ENCODE measurements at regions not wholly inside any gene's neighbourhood (a gene's known extent, or its start where the extent isn't known, plus 50 kb on each side); places are given as distances from the start of the nearest gene placed in this dataset.

GRCh38 chr11:111444040-111444439 is 65.0 kb upstream of the POU2AF1 start:
- Mint-ChIP-seq H3K9me3 (no peaks in the 10 kb centered on the region), H3K4me3 (no peak overlapping the region), H3K36me3 (ENCODE audit: low read depth) (no peaks in the 10 kb centered on the region), H3K27me3 (ENCODE audit: low read depth) (peaks cover 4% of the 10 kb centered on the region), H3K27ac (ENCODE audit: unreplicated experiment) (no peak overlapping the region), H3K4me1 (peaks cover 9% of the 10 kb centered on the region)
- no peak for TF ChIP-seq CTCF (conservative IDR thresholded peaks at IDR 0.05)
- no peak for DNase-seq (ENCODE audit: low read depth, low spot score)

DNA sequence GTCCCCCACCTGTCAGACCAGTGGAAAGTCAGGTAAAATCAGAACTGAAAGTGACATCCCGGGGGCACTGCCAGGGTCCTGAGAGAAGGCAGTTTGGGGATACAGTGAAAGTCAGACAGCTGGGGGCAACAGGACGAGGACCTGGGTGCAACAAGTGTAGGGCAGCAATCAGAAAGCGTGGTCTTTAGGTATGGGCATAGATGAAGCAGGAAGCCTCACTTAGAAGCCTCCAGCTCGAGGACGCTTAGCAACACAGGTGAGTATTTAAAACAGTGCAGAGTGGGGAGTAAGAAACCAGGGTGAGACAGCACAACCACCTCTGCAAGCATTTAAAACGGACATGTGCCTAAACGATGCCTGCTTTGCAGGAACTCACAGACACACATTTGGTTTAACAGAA is 64.6 kb upstream of the POU2AF1 start:
- H3K4me3 Mint-ChIP-seq: no peak overlapping the region
- no peak for TF ChIP-seq CTCF (conservative IDR thresholded peaks at IDR 0.05)
- no peaks in the 10 kb centered on the region for H3K36me3 Mint-ChIP-seq (ENCODE audit: low read depth)
- no peak for DNase-seq (ENCODE audit: low read depth, low spot score)
- no peaks in the 10 kb centered on the region for H3K9me3 Mint-ChIP-seq
- peaks cover 6% of the 10 kb centered on the region for H3K27me3 Mint-ChIP-seq (ENCODE audit: low read depth)
- H3K4me1 Mint-ChIP-seq: peaks cover 9% of the 10 kb centered on the region
- no peak overlapping the region for H3K27ac Mint-ChIP-seq (ENCODE audit: unreplicated experiment)

GRCh38 chr11:111443032-111443431 is 64.0 kb upstream of the POU2AF1 start:
- peaks cover 9% of the 10 kb centered on the region for H3K4me1 Mint-ChIP-seq
- H3K4me3 Mint-ChIP-seq: no peak overlapping the region
- DNase-seq (ENCODE audit: low read depth, low spot score): no peak
- H3K9me3 Mint-ChIP-seq: no peaks in the 10 kb centered on the region
- TF ChIP-seq CTCF (conservative IDR thresholded peaks at IDR 0.05): no peak
- no peaks in the 10 kb centered on the region for H3K36me3 Mint-ChIP-seq (ENCODE audit: low read depth)
- peaks cover 10% of the 10 kb centered on the region for H3K27me3 Mint-ChIP-seq (ENCODE audit: low read depth)
- H3K27ac Mint-ChIP-seq (ENCODE audit: unreplicated experiment): no peak overlapping the region

DNA sequence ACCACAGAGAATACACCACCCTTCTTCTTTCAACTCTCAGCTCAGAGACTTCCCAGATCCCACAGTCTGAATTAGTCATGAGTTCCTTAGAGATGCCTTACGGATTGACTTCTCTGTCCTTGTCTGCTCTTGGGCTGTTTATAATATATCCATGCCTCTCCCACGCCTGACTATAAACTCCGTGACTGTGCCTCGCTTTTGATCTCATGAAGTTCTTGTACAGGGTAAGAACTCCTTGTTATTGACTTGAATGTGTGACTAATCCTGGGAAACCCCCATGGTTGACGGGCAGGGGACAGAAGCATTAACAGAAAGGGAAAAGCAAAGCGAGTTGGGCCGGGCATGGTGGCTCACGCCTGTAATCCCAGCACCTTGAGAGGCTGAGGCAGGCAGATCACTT is 62.4 kb upstream of the POU2AF1 start:
- H3K9me3 Mint-ChIP-seq: no peaks in the 10 kb centered on the region
- H3K4me3 Mint-ChIP-seq: no peak overlapping the region
- no peak overlapping the region for H3K27ac Mint-ChIP-seq (ENCODE audit: unreplicated experiment)
- DNase-seq (ENCODE audit: low read depth, low spot score): no peak
- TF ChIP-seq CTCF (conservative IDR thresholded peaks at IDR 0.05): no peak
- H3K27me3 Mint-ChIP-seq (ENCODE audit: low read depth): peaks cover 12% of the 10 kb centered on the region
- peaks cover 11% of the 10 kb centered on the region for H3K4me1 Mint-ChIP-seq
- no peaks in the 10 kb centered on the region for H3K36me3 Mint-ChIP-seq (ENCODE audit: low read depth)

- peaks cover 12% of the 10 kb centered on the region for H3K27me3 Mint-ChIP-seq (ENCODE audit: low read depth)
- no peak for DNase-seq (ENCODE audit: low read depth, low spot score)
- H3K36me3 Mint-ChIP-seq (ENCODE audit: low read depth): no peaks in the 10 kb centered on the region
- no peak for TF ChIP-seq CTCF (conservative IDR thresholded peaks at IDR 0.05)
- H3K4me1 Mint-ChIP-seq: peaks cover 6% of the 10 kb centered on the region
- no peak overlapping the region for H3K4me3 Mint-ChIP-seq
- no peak overlapping the region for H3K27ac Mint-ChIP-seq (ENCODE audit: unreplicated experiment)
- no peaks in the 10 kb centered on the region for H3K9me3 Mint-ChIP-seq
Measured at GRCh38 chr11:111440416-111441205, 61.5 kb upstream of the POU2AF1 start.
